Stimulated activated CD4-positive, alpha-beta T cell treated with anti-CD3 and anti-CD28 coated beads, Interleukin-12 subunit alpha, Interleukin-12 subunit beta, amount 100 ng/mL, for 4 hours (primary cell): ENCODE measurements at regions not wholly inside any gene's neighbourhood (a gene's known extent, or its start where the extent isn't known, plus 50 kb on each side); places are given as distances from the start of the nearest gene placed in this dataset.
"Not testable (repeated sequence)": the region's sequence is repeated elsewhere in the genome, so short reads cannot be mapped to it uniquely, and the experiment has no call there.

Experiments used
- DNase-seq: peaks from one replicate; pipeline ENCODE4 v3.0.0-alpha.2; 2020

- DNase-seq = no peak
These were observed 55.0 kb downstream of the OXSM start for GRCh38 chr3:25844891-25845290.

GRCh38 chr3:25846282-25846681 is 56.4 kb downstream of the OXSM start:
- DNase-seq = no peak

GRCh38 chr3:25849091-25849490 is 59.2 kb downstream of the OXSM start:
- no peak for DNase-seq

GRCh38 chr3:25849641-25850385 is 59.9 kb downstream of the OXSM start:
- no peak for DNase-seq

- not testable (repeated sequence) for DNase-seq
These were observed 61.9 kb downstream of the OXSM start for GRCh38 chr3:25851693-25852259.

GRCh38 chr3:25854214-25854613 is 64.3 kb downstream of the OXSM start:
- no peak for DNase-seq

GRCh38 chr3:25854635-25855034 is 64.7 kb downstream of the OXSM start:
- DNase-seq = no peak

GRCh38 chr3:25855266-25855784 is 65.4 kb downstream of the OXSM start:
- DNase-seq = no peak

GRCh38 chr3:25856902-25857518 is 67.1 kb downstream of the OXSM start:
- DNase-seq = no peak

GRCh38 chr3:25861566-25861965 is 71.7 kb downstream of the OXSM start:
- DNase-seq = no peak

GRCh38 chr3:25863011-25863415 is 73.1 kb downstream of the OXSM start:
- no peak for DNase-seq

GRCh38 chr3:25863416-25863959 is 73.6 kb downstream of the OXSM start:
- no peak for DNase-seq

GRCh38 chr3:25870452-25870851 is 80.6 kb downstream of the OXSM start:
- DNase-seq = no peak

- DNase-seq = no peak
These were observed 82.4 kb downstream of the OXSM start for GRCh38 chr3:25872200-25872877.

- no peak for DNase-seq
These were observed 93.6 kb downstream of the OXSM start for GRCh38 chr3:25883492-25883891.

GRCh38 chr3:25884981-25885380 is 95.1 kb downstream of the OXSM start:
- DNase-seq = no peak

GRCh38 chr3:25885544-25885943 is 95.7 kb downstream of the OXSM start:
- DNase-seq = no peak

- no peak for DNase-seq
These were observed 98.0 kb downstream of the OXSM start for GRCh38 chr3:25887907-25888306.

- no peak for DNase-seq
These were observed 99.1 kb downstream of the OXSM start for GRCh38 chr3:25888892-25889524.

- DNase-seq = no peak
These were observed 99.6 kb downstream of the OXSM start for GRCh38 chr3:25889525-25889917.

GRCh38 chr3:25894101-25894500 is 104.2 kb downstream of the OXSM start:
- no peak for DNase-seq

GRCh38 chr3:25895031-25895430 is 105.1 kb downstream of the OXSM start:
- DNase-seq = no peak

- DNase-seq = no peak
These were observed 105.6 kb downstream of the OXSM start for GRCh38 chr3:25895443-25895842.
